ENCODE measurements at regions not wholly inside any gene's neighbourhood (a gene's known extent, or its start where the extent isn't known, plus 50 kb on each side); places are given as distances from the start of the nearest gene placed in this dataset.

DNA sequence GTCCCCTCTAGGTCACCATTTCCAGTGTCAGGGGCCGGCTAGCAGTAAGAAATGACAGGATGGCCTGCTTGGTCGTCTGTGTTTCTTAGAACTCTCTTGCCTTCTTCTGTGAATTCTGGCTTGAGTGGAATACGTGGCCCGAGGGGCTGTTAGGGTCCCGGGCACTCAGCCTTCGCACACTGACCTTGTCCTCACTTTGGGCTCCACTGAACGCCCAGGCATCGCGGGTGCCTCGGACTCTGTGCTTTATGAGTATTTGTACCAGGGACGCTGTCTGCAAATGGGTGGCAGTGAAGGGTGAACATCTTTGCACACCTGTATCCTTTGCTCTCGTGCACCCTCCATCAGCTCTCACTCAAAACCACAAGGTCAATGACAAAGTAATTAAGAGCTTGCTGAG is 123.4 kb upstream of the ANO1 start:
- no peak overlapping the region for H3K27ac ChIP-seq
- H3K4me3 ChIP-seq = no peak overlapping the region
- intact Hi-C loops (cut with DNase I; ENCODE audit: low total_unique reads) = no loop called here
- no peak for DNase-seq (ENCODE audit: low spot score in 2 of 2)
- H3K36me3 ChIP-seq = no peaks in the 10 kb centered on the region
- H3K4me1 ChIP-seq = no peaks in the 10 kb centered on the region
- H3K27me3 ChIP-seq = no peaks in the 10 kb centered on the region
- peaks cover 0 to 6% of the 10 kb centered on the region in 2 donors for H3K9me3 ChIP-seq
- TF ChIP-seq, protein P1, sequence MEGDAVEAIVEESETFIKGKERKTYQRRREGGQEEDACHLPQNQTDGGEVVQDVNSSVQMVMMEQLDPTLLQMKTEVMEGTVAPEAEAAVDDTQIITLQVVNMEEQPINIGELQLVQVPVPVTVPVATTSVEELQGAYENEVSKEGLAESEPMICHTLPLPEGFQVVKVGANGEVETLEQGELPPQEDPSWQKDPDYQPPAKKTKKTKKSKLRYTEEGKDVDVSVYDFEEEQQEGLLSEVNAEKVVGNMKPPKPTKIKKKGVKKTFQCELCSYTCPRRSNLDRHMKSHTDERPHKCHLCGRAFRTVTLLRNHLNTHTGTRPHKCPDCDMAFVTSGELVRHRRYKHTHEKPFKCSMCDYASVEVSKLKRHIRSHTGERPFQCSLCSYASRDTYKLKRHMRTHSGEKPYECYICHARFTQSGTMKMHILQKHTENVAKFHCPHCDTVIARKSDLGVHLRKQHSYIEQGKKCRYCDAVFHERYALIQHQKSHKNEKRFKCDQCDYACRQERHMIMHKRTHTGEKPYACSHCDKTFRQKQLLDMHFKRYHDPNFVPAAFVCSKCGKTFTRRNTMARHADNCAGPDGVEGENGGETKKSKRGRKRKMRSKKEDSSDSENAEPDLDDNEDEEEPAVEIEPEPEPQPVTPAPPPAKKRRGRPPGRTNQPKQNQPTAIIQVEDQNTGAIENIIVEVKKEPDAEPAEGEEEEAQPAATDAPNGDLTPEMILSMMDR (IDR thresholded peaks at IDR 0.05) = no peak
- no peak for TF ChIP-seq POLR2AphosphoS5 (IDR thresholded peaks at IDR 0.05)

DNA sequence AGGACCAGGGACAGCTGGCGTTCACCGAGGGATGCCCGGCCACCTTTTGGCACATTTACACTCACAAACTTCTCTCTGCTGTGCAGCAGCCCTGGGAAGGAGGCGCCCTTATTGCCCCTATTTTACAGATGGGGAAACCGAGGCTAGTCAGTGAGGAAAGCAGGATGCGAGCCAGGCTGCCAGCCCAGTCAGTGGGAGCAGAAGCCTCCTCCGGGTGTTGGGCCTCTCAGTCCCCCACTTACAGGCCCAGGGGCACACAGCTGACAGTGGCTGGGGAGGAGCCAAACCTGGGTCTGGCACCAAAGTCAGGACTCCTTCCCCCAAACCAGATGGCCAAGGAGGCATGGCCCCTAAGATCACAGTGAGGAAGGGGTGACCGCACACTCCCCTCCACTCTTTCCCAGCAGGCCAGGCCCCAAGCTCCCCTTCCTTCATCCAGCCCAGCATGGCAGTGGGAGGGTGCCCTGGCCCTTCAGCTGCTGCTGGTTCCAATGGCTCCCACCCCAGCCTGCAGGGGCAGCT is 121.4 kb upstream of the ANO1 start:
- Histone ChIP-seq H3K36me3 (no peaks in the 10 kb centered on the region), H3K27me3 (no peaks in the 10 kb centered on the region), H3K9me3 (peaks cover 0 to 6% of the 10 kb centered on the region in 2 donors), H3K4me1 (no peaks in the 10 kb centered on the region), H3K27ac (no peak overlapping the region), H3K4me3 (no peak overlapping the region)
- TF ChIP-seq, protein P1 (IDR thresholded peaks at IDR 0.05) = no peak
- TF ChIP-seq POLR2AphosphoS5 (IDR thresholded peaks at IDR 0.05) (no peak), POLR2A (IDR thresholded peaks at IDR 0.05) (no peak)
- intact Hi-C loops (cut with DNase I; ENCODE audit: low total_unique reads) = no loop called here
- DNase-seq (ENCODE audit: low spot score in 2 of 2) = no peak

DNA sequence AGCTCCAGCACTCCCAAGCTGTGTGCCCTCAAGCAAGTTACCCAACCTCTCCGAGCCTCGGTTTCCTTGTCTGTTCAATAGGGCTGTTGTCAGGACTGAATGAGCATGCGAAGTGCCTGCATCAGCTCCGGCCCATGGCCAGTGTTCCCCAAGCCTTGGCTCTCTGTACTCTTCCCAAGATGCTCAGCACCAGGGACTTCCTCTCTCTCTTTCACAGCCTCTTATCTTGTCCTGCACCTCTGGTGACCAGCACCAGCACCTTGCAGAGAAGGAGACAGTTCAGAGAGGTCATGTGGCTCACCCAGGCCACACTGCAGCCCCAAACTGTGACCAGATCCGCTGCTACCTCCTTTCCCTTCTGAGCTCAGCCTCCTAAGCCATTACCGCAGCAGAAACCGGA is 120.3 kb upstream of the ANO1 start:
- Histone ChIP-seq H3K27me3 (no peaks in the 10 kb centered on the region), H3K27ac (no peak overlapping the region), H3K4me1 (no peaks in the 10 kb centered on the region), H3K9me3 (peaks cover 0 to 6% of the 10 kb centered on the region in 2 donors), H3K36me3 (no peaks in the 10 kb centered on the region), H3K4me3 (no peak overlapping the region)
- intact Hi-C loops (cut with DNase I; ENCODE audit: low total_unique reads) = no loop called here
- TF ChIP-seq, protein P1 (IDR thresholded peaks at IDR 0.05) = no peak
- TF ChIP-seq POLR2AphosphoS5 (IDR thresholded peaks at IDR 0.05) (no peak), POLR2A (IDR thresholded peaks at IDR 0.05) (no peak)
- no peak for DNase-seq (ENCODE audit: low spot score in 2 of 2)

DNA sequence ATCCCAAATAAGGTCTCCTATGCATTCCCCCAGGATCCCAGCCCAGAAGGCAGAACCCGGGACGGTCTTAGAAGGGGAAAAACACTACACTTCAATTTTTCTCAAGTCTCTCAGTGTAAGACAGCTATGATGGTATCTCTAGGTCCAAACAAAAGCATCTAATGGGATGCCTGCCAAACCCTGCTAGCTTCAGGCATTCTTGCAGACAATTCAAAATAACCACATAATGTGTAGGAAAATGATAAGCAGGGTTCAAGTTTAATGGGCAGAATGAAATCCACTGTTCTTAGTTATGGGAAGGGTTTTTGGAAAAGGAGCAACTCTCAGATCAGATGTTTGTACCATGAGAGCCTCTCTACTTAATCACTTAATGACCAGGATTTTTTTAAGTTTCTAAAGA is 119.8 kb upstream of the ANO1 start:
- Histone ChIP-seq H3K36me3 (no peaks in the 10 kb centered on the region), H3K27me3 (no peaks in the 10 kb centered on the region), H3K9me3 (peaks cover 0 to 6% of the 10 kb centered on the region in 2 donors), H3K4me3 (no peak overlapping the region), H3K27ac (no peak overlapping the region), H3K4me1 (no peaks in the 10 kb centered on the region)
- intact Hi-C loops (cut with DNase I; ENCODE audit: low total_unique reads) = no loop called here
- TF ChIP-seq POLR2A (IDR thresholded peaks at IDR 0.05) = no peak
- TF ChIP-seq, protein P1 (IDR thresholded peaks at IDR 0.05) = no peak
- no peak for TF ChIP-seq POLR2AphosphoS5 (IDR thresholded peaks at IDR 0.05)
- DNase-seq (ENCODE audit: low spot score in 2 of 2) = no peak

DNA sequence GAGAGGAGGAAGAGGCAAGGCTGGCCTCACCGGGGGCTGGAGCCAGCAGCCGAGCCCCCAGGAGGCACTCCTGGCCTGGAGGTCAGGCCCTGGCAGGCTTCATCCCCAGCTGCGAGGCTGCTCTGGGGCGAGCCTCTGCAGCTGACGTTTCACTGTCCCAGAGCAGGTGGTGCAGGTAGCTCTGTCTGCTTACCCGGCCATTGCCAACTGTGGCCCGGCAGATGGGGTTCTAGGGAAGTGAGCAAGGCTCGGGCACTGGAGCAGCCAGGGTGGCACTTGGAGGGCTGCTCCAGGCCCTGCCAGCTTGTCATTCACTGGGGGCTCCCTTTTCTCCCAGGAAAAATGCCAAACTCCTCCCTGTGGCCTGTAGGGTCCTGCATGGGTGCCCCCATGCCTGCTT is 118.7 kb upstream of the ANO1 start:
- H3K4me1 ChIP-seq = peaks cover 0 to 6% of the 10 kb centered on the region in 2 donors
- H3K9me3 ChIP-seq = peaks cover 0 to 6% of the 10 kb centered on the region in 2 donors
- intact Hi-C loops (cut with DNase I; ENCODE audit: low total_unique reads) = no loop called here
- no peak for DNase-seq (ENCODE audit: low spot score in 2 of 2)
- no peak overlapping the region for H3K27ac ChIP-seq
- no peak for TF ChIP-seq POLR2AphosphoS5 (IDR thresholded peaks at IDR 0.05)
- no peak for TF ChIP-seq POLR2A (IDR thresholded peaks at IDR 0.05)
- TF ChIP-seq, protein P1 (IDR thresholded peaks at IDR 0.05) = no peak
- no peaks in the 10 kb centered on the region for H3K36me3 ChIP-seq
- H3K27me3 ChIP-seq = no peaks in the 10 kb centered on the region
- no peak overlapping the region for H3K4me3 ChIP-seq

All from breast epithelium (tissue), 4 donors.